Gastroesophageal sphincter (tissue), 3 donors: ENCODE measurements at regions not wholly inside any gene's neighbourhood (a gene's known extent, or its start where the extent isn't known, plus 50 kb on each side); places are given as distances from the start of the nearest gene placed in this dataset.

Source experiments
- CTCF ChIP-seq, 4 experiments: fragments of 200-600 bp in 2 of 4; fragments of 450-650 bp in 2 of 4; sonication (generic) in 1 of 4; IDR thresholded peaks; one replicate each; pipeline ENCODE4 v1.5.1; 2017 to 2019; ENCODE audit warnings: antibody characterized with exemption in 4 of 4, mild to moderate bottlenecking in 2 of 4, moderate library complexity in 2 of 4
- EP300 ChIP-seq: sonication (generic); formaldehyde crosslinking; IDR thresholded peaks from one replicate; pipeline ENCODE4 v1.6.1; 2017; ENCODE audit warnings: antibody characterized with exemption, mild to moderate bottlenecking
- POLR2A ChIP-seq, 2 donors: fragments of 450-650 bp; IDR thresholded peaks; one replicate each; pipeline ENCODE4 v1.6.1; 2017; ENCODE audit warnings: antibody characterized with exemption in 2 of 2, mild to moderate bottlenecking in 2 of 2, moderate library complexity in 1 of 2

- TF ChIP-seq CTCF (IDR thresholded peaks at IDR 0.05) (no peak), POLR2A (IDR thresholded peaks at IDR 0.05) (no peak), EP300 (no peak)
These were observed 149.9 kb upstream of the PIRT start for GRCh38 chr17:10987786-10988185.
